ENCODE measurements at regions not wholly inside any gene's neighbourhood (a gene's known extent, or its start where the extent isn't known, plus 50 kb on each side); places are given as distances from the start of the nearest gene placed in this dataset.

DNA sequence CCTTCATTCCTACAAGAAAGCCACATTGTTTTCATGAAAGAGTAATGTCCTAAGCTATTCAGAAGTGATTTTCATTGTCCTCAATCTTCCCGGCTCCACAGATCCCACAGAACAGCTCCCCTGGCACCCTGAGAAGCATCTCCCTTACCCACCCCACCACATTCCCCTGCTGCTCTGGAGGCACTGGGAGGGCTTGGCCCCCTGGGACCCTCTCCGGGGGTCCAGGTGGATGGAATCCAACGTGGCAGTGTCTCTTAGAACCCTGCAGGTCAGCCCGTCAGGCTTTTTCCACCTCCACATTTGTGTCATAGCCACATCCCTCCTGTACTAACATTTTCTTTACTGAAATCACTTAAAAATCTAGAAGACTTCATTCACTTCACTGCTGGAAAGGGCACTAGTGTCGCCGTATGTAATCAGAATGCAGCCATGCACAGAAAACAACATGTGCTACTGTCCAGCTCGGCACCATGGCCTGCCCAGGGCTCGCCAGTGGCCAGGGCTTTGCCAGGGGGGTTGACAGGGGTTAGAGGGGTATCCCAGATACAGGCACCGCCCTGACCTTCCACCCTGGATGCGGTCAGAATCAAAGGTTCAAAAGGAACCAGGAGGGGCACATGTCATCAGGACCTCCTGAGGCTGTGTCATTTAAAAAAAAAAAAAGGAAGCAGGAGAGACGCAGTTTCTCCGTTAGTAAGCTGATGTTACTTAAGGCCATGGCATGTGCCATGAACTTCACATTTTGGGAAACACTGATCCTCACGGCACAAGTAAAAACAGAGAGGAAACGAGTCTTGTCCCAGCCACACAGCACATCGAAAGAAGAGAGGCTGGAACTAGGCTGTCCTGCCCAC lies 106.3 kb downstream of the LSM3 start:
- in situ Hi-C loops (cut with HindIII; ENCODE audit: low sequenced_read_pairs): loop anchor here (5.0 kb wide), 1 partner anchor 102 kb away; no protein-coding TSS in a partner anchor

DNA sequence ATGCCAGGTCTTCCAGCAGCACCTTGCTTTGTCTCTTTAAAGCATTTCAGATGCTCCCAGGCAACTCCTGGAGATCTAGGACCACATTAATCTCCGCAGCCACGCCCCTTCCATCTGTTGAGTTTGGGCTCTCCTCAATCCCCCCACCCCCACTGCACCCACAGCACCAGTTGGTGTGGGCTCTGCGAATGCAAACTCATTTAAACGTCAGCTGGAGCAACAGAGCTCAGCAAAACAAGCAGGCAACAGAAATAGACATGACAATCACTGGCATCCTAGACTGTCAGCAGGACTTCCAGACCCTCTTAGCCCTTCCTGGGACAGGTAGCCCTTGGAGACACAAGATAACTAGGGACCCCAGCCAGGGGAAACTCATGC lies 106.9 kb downstream of the LSM3 start:
- in situ Hi-C loops (cut with HindIII; ENCODE audit: low sequenced_read_pairs): no loop called here

DNA sequence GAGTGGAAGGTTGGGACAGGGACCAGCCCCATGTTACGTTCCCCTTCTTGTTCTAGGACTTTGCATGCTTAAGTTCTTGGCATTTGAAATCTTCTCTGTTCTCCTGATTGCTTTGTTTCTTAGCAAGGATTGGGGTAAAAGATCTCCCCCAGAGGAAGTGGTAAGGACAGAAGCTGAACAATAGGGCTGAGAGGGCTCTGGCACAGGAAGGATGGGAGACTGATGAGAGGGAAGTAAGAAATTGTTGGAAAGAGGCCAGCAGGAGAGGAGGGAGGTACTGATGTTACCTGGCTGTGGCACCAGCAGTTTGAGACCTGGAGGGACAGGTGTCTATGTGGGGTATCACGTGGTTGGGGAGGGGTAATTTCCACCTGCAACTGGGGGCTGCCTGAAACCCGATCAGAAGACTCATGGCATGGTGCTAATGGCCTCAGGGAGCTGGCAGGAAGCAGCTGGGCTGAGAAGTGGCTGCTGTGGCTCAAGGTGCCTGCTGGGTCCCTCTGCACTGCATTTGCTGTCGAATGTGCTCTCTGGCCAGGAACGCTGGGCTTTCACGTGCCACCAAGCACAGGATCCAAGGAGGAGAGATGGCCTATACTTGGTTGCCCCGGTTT lies 108.4 kb downstream of the LSM3 start:
- in situ Hi-C loops (cut with HindIII; ENCODE audit: low sequenced_read_pairs): no loop called here

- in situ Hi-C loops (cut with HindIII; ENCODE audit: low sequenced_read_pairs): no loop called here
Measured at GRCh38 chr3:14288177-14288788, 109.7 kb downstream of the LSM3 start.

- in situ Hi-C loops (cut with HindIII; ENCODE audit: low sequenced_read_pairs): no loop called here
Measured at GRCh38 chr3:14288833-14289451, 110.3 kb downstream of the LSM3 start.

DNA sequence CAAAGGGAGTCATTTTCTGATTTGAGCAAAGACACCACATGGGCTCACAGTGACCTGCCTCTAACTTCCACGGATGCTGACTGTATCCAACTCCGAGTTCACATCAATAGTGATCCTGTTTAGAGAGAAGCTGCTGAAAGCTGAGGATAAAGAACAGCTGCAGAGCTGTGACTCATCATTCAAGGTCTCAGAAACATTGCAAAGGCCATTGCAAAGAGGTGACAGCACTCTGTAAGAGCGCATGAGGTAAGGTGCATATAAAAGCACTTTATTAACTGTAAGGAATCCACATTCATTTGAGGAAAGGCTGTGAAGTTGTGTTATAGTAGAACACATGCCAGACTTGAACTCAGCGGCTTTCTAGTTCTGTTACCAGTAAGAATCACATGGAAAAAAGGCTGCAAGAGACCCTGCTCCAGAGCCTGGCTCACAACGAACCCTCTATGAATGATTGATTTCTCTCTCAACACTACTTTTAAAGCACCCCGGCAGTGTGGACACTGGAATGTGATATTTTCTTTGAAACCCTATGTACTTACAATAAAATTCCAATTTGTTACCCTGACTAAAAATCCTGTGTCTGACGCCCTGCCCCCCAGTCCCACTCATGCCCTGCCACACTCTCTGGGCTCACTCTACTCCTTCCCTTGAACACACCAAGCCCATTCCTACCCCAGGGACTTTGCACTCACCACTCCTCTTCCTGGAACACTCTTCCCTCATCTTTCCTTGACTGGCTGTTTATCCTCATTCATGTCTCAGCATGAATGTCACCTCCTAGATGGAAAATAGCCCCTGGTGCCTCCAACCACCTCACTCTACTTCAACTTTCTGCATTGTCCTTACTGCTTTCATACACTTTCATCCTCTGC lies 111.2 kb downstream of the LSM3 start:
- in situ Hi-C loops (cut with HindIII; ENCODE audit: low sequenced_read_pairs): no loop called here

DNA sequence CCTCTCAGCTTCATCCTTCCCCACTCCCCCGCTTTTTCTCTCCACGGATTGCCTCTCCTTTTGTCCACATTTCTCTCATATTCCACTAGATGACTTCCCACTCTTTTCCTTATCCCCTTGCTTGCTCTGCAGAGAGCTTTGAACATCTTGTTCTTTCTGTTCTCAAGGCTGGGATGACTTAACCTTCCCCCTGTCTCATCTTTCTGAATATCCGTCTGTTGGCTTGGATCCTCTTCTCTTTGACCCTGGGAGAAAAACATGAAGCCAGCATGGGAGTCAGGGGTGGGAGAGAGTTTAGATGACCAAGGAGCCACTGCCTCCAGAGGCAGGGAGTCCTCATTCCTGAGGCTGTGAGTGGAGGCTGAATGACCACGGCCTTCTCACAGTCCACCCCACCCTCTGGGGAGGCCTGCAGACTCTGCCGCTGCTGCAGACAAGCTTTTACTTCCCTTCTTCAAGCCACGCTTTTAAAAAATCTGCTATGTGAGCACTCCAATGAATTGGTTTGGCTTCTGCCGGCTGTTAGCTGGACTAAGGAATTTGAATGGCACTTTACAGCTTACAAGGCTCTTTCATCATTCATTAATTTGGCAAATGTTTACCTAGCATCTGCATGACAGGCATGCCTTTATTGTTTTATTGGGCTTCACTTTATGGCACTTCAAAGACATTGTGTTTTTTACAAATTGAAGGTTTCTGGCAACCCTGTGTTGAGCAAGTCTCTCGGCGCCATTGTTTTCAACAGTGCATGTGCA lies 111.6 kb upstream of the SLC6A6 start:
- in situ Hi-C loops (cut with HindIII; ENCODE audit: low sequenced_read_pairs): no loop called here

DNA sequence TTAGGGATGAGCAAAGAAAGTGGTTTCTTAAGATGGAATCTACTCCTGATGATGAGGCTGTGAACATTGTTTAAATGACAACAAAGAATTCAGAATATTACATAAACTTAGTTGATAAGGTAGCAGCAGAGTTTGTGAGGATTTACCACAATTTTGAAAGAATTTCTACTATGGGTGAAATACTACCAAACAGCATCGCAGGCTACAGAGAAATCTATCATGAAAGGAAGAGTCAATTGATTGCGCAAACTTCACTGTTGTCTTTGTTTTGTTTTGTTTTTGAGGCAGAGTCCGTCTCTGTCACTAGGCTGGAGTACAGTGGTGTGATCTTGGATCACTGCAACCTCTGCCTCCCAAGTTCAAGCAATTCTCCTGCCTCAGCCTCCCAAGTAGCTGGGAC lies 107.4 kb upstream of the SLC6A6 start:
- in situ Hi-C loops (cut with HindIII; ENCODE audit: low sequenced_read_pairs): no loop called here

GRCh38 chr3:14295801-14296200 lies 106.6 kb upstream of the SLC6A6 start:
- in situ Hi-C loops (cut with HindIII; ENCODE audit: low sequenced_read_pairs): no loop called here

GRCh38 chr3:14297305-14297704 lies 105.1 kb upstream of the SLC6A6 start:
- in situ Hi-C loops (cut with HindIII; ENCODE audit: low sequenced_read_pairs): no loop called here

DNA sequence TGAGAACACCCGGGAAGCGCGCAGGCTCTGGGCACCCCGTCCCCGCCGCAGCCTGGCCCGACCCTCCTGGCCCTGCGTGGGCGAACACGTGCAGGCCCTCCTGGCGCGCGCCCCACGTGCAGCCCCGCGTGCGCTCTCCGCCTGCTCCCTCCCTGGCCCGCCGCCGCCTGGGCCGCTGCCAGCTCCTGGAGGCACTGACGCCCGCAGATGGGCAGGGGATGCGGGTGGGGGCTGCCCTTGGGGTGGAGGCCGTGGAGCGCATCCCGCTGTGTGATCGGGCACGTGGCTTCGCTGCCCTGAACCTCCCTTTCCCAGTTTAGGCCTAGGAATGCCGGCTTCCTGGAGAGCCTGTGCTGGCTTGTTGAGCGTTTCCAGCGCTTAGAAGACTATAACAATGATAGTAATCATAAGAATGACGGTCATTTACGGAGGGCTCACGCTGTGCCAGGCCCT lies 104.6 kb upstream of the SLC6A6 start:
- in situ Hi-C loops (cut with HindIII; ENCODE audit: low sequenced_read_pairs): no loop called here

GRCh38 chr3:14298442-14298841 lies 104.0 kb upstream of the SLC6A6 start:
- in situ Hi-C loops (cut with HindIII; ENCODE audit: low sequenced_read_pairs): no loop called here

GRCh38 chr3:14298991-14299555 lies 103.3 kb upstream of the SLC6A6 start:
- in situ Hi-C loops (cut with HindIII; ENCODE audit: low sequenced_read_pairs): no loop called here

- in situ Hi-C loops (cut with HindIII; ENCODE audit: low sequenced_read_pairs): loop anchor here (5.0 kb wide), 1 partner anchor 48 kb away; no protein-coding TSS in a partner anchor
Measured at GRCh38 chr3:14299767-14300166, 102.6 kb upstream of the SLC6A6 start.

GRCh38 chr3:14300721-14301399 lies 101.5 kb upstream of the SLC6A6 start:
- in situ Hi-C loops (cut with HindIII; ENCODE audit: low sequenced_read_pairs): loop anchor here (5.0 kb wide), 1 partner anchor 46 kb away; no protein-coding TSS in a partner anchor

- in situ Hi-C loops (cut with HindIII; ENCODE audit: low sequenced_read_pairs): loop anchor here (5.0 kb wide), 1 partner anchor 46 kb away; no protein-coding TSS in a partner anchor
Measured at GRCh38 chr3:14301558-14301957, 100.8 kb upstream of the SLC6A6 start.

DNA sequence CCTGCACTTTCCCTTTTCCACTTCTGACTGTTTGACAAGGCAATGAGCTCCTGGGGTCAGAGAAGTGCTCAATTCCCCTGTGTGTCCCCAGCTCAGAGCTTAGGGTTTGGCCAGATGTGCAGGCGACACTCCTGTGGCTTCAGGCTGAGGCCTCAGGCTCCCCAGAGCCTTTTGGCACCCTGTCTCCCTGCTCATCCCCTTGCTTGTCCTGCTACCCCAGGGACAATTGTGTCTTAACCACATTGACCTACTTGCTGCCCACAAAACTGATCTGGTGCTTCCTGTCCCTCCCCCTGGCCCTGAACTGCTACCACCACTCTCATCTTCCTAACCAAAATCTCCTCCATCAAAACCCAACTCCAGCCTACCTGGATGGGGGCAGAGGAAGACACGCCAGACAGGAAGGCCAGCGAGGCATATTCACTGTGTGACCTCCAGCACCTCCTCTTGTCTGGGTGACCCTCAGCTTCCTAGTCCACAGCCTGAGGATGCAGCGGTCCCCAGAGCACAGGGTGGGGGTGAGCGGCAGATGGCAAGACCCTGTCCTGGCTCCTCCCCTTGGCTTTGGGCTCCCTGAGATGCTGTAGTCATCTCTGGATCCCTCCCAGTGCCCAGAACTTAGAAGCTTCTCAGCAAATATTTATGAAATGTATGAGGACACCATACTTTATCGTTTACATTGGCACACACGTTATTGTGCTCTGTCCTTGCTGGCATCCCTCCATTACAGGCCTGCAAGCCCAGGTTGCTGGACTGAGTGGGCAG lies 98.9 kb upstream of the SLC6A6 start:
- in situ Hi-C loops (cut with HindIII; ENCODE audit: low sequenced_read_pairs): loop anchor here (5.0 kb wide), 1 partner anchor 44 kb away; no protein-coding TSS in a partner anchor
